ENCODE measurements at regions not wholly inside any gene's neighbourhood (a gene's known extent, or its start where the extent isn't known, plus 50 kb on each side); places are given as distances from the start of the nearest gene placed in this dataset.

- TF ChIP-seq POLR2A (IDR thresholded peaks at IDR 0.05; ENCODE audit: low read depth, low read length): no peak
- TF ChIP-seq SPI1 (IDR thresholded peaks at IDR 0.05; ENCODE audit: low read depth, low read length): no peak
These were observed 1811.2 kb upstream of the PCDH10 start for GRCh38 chr4:131337936-131338335.

All from GM12891 (cell line).